ENCODE measurements at regions not wholly inside any gene's neighbourhood (a gene's known extent, or its start where the extent isn't known, plus 50 kb on each side); places are given as distances from the start of the nearest gene placed in this dataset.

DNA sequence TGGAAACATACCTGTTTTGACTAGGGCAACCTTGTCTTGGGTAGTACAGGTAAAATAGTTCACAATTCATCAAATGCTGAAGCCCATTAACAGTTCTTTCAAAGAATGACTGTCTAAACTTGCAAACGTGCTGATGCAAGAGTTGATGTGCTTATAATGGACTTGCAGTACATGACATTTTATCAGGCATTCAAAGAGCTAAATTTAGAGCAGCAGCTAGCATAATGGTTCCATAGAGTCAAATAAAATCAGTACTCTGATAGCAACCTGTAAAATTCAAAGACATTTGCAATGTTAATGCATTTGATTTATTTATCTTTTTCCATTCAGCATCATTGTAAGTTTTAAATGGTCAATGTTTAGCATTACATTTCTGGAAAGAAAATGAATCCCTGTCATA is 979.7 kb upstream of the SLC10A2 start:
- DNase-seq (ENCODE audit: low spot score) = no peak

DNA sequence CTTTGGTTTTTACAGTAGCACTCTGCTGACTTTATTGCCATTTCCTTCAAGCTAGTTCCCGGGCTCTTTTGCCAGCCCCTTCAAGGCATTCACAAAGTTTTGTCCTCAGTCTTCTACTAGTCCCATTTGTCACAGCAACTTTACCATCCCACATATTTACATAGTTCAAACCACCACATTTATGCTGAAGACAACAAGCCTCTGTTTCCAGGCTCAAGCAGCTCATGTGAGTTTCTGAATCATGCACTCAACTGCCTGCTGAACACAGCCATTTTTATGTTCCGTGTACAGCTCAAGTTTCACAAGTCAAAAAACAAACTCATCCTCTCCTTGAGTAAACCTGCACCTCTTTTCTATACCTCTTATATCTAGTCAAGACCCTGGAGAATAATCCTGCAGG is 977.0 kb upstream of the SLC10A2 start:
- DNase-seq (ENCODE audit: low spot score) = no peak

DNA sequence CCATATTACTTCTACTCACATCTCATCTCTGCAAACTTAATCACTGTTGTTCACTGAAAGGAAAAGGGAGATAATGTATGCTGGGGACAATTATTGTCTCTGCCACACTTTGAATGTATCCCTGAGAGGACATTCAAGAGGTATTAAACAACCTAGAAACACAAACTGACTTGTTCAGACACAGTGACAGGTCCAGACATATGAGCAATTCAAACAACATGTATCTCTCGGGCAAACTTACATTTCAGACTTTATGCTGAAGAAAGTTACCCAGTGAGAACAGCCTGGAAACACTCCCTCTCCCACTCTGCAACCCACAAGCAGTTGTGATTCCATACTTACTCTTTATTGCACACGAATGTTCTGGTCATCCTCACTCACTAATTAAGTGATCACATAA is 968.7 kb upstream of the SLC10A2 start:
- DNase-seq (ENCODE audit: low spot score) = no peak

DNA sequence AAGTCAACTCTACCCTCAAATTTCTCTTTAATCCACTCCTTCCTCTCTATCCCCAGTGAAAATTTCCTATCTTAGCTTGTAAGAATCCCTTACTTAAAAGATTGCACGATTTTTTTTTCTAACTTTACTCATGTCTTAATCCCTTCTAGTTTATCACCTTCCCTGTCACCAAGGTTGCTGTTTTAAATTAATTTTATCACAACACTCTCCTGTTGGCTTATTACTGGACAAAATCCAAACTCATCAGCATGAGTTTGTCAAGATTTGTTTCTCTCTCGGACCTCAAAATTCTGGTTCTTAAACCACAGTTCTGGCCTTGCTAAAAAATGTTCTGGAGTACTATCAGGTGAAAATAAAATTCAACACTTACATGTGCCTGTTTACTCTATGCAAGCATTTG is 959.1 kb upstream of the SLC10A2 start:
- no peak for DNase-seq (ENCODE audit: low spot score)

DNA sequence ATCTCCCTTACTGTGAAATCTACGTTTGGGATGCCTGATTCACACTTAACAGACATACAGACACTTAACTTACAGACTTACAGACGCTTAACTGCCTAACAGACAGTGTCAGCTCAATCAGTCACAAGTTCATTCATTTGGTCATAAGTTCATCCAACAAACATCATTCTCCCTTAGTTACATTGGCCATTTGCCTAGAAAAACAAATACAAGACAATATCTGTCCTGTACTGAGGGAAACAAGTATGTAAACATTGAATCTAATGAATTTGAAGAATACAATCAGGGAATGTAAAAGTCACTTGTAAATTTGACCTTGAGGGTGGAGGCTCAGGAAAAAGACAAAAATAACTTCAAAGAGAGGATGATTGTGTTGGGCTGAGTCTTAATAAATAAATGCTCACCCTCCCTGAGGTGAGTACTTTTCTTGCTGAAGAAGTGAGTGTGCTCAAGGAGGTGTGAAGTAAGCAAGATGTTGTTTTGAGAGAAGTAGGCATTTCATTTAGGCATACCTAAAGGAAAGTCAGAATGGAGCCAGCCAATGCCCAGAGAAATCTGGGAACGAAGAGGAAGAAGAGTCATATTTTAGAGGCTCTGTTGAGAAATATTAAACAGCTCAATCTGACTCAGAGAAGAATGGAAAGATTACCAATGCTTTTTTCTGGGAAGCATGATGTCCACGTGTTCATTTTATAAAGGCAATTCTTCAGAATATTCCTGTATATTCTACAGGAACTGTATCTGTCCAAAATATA is 958.4 kb upstream of the SLC10A2 start:
- no peak for DNase-seq (ENCODE audit: low spot score)

DNA sequence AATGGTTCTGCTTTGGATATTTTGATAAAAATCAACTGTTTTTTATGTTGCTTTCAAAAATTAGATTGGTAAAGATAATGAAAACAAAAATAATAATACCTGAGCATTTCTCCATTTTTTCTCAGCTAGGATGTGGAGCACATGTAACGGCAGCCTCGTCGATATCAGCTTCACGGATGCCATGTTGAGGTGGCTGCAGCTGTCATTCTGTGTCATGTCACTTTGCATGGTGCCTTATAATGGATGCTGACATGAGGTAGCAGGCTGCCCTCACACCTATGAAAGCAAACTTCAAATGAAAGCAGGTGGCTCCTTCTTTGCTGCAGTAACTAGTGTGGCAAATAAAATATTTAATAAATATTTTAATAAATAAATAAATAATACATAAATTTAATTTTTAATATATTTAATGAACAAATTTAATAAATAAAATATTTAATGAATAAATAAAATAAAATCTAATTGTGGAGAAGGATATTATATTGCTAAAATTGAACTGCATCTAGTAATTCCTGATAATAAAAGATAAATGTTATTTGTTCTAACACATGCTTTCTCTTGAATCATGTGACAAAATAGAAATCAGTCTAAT is 955.7 kb upstream of the SLC10A2 start:
- DNase-seq (ENCODE audit: low spot score) = no peak

DNA sequence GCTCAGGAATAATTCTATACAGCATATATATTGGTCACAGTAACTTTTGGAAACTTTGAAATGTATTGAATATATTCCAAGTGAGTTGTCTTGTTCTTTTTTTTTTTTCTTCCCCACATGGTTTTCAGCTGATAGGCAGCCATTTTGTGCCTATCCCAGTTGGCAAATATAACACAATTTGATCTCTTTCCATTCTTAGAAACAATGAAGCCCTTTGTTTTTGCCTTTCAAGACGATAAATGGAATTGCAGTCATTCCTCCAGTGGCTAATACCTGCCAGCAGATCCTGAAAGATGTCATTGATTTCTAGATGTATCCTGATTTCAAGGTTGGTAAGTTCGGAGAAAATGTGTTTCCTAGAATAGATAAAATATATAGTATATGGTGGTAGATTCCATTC is 951.1 kb upstream of the SLC10A2 start:
- no peak for DNase-seq (ENCODE audit: low spot score)

DNA sequence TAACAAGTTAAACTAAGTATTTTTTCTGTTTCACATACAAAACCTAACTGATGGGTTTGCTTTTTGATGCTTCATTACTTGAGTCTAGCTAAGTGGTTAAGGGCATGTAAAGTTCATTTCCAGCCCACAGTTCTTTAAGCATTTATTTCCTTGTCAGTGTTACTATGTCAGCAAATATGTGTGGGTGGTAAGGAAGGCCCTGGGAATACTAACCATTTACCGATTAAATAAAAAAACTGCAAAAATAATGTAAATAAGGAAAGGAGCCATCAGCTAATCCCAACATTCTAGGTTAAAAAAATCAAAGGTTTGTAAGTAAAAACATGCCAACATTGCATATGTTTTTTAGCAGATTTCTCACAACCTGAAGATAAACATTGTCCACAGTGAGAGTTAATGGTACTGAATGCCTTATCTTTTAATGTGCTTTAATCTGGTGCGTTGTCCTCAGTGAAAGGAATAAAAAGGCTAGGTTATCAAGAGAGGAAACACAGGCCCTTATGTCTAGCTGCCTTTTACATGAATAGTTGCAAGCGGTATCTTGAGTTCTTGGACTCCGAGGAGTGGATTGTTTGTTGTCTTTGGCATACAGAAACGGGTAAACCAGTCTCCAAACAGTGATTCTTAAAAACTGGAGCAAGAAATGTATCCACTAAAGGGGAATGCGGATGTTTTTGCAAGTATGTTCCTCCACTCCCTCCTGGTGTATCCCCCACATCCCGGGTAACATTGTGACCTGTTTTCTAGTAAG is 949.6 kb upstream of the SLC10A2 start:
- DNase-seq (ENCODE audit: low spot score) = no peak

DNA sequence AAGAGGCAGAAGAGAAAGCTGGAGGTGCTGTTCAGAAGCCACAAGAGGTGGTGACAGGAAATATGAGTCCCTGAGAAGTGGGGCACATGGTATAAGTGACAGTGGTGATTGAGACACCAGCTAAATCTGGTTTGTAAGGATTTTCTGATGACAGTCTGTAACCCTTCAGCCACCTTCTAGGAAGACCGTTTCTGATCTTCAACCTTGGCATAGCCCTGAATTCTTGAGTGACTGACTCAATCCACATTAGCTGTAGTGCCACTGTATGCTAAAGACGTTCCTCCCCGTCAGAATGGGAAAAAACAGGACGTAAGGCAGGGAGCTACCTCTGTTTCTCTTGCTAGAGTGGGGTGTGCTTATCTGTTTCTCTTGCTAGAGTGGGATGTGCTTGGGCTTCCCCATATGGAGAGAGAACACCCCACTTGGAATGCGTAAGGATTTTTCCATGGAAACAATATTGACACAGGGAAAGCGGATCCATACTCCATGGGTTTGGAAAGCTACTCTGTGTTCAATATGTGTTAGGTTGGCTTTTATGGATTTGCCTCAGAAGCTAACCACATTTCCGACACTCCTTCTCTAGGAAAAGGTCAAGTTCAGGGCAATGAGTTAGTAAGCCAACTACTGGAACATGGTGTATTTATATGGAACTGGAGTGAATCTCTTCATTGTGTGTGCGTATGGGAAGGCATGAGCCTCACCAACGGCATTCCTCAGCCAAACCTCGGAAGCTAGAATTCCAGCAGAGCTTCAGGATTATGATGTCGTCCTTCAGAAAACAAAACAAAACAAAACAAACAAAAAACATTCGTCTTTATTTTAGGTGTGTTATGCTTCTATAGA is 948.8 kb upstream of the SLC10A2 start:
- DNase-seq (ENCODE audit: low spot score) = no peak

DNA sequence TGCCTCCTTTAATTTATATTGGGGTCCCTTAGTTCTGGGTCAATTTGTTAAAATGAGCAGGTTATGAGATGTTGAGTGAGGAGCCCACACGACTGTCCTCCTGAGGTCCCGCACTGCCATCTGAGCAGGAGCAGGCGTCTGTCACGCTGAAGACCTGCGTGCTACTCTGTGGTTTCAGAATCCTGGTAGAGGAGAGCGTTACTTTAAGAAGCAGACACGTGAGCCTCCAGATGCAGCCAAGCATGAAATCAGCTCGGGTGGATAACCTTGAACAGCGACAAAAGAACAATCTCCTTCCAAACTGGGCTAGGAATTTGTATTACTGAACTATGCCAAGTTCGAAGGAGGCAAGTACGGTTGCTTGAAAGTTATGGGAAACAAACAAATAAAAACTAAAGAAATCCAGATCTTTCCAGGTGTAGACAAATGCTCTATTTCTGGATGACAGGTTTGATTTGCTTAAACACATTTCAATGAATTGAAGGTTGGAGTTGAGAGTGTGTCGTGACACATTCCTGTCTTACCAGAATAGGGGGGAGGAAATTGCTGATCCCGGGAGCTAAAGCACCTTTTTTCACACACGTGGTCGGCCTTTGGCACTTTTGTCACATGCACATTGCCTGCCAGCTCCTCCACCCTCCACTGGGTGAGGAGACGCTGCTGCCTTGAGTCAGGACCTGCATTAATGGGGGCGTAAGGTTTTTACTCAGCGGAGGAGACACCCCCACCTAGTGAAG is 945.5 kb upstream of the SLC10A2 start:
- peak; percentile 17 for DNase-seq (ENCODE audit: low spot score)

DNA sequence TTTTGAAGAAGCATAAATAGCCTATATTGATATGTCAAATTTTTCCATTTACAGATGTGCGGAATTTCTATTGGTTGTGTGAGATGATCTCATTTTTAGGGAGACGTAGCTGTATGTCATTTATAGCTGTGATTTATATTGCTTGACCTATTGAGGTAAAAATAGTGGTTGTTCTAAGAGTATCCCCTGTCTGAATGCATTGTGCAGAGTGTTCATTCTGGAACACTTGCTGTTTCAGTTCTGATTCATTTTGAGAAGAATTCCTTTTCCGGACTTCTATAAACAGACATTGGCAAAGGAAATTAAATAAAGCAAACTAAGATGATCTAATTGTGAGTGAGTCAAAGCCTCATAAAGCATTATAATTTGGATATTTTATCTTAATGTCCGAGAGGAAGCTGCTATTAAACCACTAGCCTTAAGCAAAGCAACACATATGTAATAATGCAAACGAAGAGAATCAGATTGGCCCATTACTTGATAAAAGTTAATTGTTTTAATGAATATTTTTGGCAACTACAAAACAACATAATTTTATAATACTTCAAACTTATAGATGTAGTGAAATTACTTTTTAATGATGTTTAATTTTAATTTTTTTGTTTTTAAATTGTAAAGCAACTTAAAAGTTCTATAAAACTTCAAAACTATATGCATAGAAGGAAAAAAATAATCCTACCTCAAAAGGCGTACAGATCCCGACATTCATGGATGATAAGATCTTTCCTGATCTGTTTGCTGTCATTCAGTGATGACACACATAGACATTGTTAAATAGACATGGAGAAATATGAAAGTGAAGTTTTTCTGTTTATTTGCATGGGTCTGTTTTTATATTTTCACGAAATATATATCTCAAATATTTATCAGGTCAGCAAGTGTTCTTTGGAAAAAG is 942.6 kb upstream of the SLC10A2 start:
- no peak for DNase-seq (ENCODE audit: low spot score)

DNA sequence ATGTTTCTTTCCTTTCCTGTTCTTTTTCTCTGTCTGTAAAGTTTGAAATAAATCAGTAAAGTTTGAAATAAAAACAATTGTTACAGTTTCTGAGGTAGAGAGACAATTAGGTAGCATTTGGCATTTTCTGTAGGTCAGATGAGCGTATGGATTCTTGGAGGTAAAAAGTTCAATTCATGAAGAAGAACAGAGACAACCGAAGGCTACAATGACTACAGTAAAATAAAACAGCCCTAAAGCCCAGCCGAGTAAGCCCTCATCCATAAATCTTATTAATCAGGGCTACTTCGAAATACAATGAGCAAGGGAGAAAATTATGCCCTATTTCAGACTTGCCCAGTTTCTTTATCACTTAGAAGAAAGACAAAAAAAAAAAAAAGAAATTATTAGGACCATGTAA is 941.9 kb upstream of the SLC10A2 start:
- DNase-seq (ENCODE audit: low spot score) = no peak

DNA sequence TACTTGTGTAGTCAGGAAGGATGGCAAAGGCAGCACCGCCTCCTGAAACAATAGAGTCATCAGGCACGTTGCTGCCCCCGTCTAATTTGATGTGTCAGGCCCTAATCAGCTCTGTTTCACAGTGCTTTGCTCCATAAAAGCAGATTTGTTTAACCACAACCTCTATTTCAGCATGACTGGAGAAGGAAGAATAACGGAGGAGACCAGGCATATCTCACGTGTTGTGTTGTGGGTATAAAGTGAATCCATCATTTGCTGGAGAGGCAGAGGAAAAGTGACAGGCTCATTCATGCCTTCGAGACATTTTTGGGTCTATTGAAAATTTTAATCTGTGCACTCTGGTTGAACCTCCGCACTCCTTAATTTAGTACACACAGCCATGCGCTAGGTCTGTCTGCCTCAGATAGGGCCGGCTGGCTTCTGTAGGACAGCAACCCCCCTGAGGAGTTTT is 940.4 kb upstream of the SLC10A2 start:
- no peak for DNase-seq (ENCODE audit: low spot score)

DNA sequence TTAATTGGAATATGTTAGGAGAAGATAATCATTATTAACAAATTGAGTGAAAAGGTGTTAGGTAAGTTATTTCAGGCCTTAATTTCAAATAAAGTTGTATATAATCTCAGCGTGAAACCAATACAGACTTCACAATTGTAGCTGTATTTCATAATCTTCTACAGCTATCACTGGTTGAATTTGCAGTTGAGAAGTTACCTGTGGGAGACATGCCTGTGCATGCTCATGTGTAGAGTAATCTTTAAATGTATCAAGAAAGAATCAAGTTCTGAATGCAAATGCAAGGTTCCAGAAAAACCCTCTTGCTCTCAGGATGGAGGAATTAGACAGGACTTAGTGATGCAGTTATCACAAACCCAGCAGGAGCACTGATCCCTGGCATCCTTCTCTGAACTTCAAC is 938.4 kb upstream of the SLC10A2 start:
- no peak for DNase-seq (ENCODE audit: low spot score)

DNA sequence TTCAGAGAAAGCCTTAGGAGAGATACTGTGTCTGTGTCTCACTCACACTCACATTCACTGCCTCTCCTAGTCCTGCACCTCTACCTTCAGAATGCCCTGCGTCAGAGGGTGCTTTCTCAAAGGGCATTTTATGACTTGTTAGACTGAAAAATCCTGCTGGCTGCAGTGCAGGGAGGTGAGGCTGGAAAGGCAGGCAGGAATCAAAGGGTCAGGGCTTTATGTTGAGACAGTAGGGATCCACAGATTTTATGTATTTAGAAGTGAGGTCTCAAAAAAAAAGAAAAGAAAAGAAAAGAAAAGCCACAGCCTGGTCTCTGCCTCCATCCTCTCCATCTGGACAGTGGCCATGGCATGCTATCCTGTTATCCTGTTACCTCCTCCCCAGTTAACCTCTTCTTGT is 936.0 kb upstream of the SLC10A2 start:
- no peak for DNase-seq (ENCODE audit: low spot score)

DNA sequence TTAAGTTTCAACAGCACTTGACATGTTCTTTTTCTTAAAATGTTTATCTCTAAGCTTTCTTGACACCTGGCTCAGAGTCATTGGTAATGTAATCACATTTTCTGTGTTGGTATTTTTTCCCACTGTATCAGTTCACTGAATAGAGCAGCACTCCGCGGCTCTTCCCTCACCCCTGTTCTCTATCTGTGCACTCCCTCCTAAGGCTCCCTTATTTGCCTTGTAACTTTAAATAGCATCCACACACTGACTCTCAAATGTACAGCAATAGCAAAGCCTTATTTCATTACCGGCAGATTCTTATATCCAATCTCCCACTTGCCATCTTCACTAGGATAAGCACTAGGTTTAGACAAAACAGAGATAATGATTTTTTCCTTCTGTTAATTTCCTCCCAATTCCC is 935.5 kb upstream of the SLC10A2 start:
- no peak for DNase-seq (ENCODE audit: low spot score)

DNA sequence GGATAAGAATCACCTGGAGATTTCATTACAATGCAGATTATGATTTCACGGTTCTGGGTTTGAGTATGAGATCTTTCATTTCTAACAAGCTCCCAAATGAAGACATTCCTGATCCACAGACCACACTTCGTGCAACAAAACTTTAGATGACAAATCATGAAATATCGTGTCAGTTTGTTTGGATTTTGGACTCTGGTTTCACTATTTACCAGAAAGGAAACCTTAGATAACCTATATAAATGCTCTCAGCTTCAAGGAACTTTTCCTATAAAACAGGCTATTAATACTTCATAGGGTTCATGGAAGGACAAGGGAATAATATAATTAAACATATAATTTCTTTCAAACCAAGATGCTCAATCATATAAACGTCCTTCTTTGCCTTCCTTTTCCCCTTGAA is 930.5 kb upstream of the SLC10A2 start:
- DNase-seq (ENCODE audit: low spot score) = no peak

DNA sequence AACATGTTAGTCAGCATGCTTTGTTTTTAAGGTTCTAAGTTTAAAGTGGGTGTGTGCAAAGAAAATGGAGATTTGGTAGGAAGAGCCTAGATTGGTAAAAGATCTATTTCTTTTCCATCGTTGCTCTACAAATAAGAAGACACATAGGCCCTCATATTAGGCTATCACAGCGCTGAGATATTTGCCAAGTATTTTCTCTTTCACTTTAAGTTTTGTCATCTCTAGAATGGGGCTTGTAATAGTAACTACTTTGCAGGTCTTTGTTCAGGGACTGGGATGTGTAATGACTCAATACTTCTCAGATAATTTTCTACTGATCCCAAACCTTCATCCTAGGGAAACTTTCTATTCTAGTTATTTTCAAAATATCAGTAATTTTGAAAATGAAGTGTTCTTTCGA is 917.7 kb upstream of the SLC10A2 start:
- no peak for DNase-seq (ENCODE audit: low spot score)

DNA sequence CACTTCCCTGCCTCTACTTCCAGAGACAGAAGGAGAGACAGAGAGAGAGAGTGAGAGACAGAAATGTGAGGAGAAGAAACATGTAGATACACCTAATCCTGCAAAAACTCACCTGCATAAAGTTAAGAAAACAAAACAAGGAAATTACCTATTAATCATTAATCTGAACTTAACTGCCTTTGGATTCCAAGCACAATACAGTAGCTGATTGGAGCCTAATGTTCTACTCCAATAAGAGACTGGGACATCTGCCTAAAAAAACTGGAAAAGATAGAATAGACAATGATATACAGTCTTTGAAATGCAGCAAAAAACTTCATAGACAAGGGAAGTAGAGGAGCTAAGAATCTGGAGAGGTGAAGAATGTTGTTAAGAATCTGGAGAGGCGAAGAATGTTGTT is 910.2 kb upstream of the SLC10A2 start:
- no peak for DNase-seq (ENCODE audit: low spot score)

DNA sequence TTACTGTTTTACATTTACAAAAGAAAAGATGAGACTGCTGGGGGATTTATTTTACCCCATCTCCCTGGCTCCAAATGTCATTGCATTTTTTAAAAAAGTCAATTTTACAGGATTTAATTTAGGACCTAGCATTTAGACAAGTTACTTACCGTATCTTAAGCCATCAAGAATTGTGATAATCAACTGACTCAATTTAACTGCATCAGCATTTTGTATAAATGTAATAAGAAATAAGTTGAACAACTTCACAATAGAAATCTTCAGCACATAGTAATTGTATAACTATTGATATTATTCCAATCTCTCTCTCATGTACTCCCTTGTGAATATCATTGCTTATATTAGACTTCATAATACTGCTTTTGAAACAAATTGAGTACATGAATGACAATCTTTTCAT is 907.5 kb upstream of the SLC10A2 start:
- no peak for DNase-seq (ENCODE audit: low spot score)

Data from cerebellar cortex (tissue), 1 donor.